Heart left ventricle (tissue), 16 donors: ENCODE measurements at regions not wholly inside any gene's neighbourhood (a gene's known extent, or its start where the extent isn't known, plus 50 kb on each side); places are given as distances from the start of the nearest gene placed in this dataset.
A peak's percentile ranks its signal among the peaks of the same experiment; 100 is the strongest.
"Not testable (repeated sequence)": the region's sequence is repeated elsewhere in the genome, so short reads cannot be mapped to it uniquely, and the experiment has no call there.

Experiments
- ATAC-seq, 4 donors: fragments of 200-7000 bp; cut with Tn5 transposase; one replicate each; pipeline ENCODE4 v1.9.1; 2020 to 2022; ENCODE audit warnings: moderate library complexity in 4 of 4, mild to moderate bottlenecking in 3 of 4, moderate number of reproducible peaks in 1 of 4
- DNase-seq, 5 donors: peaks; one replicate each; pipeline ENCODE4 v3.0.0-alpha.2; 2020
- H3K27ac ChIP-seq, 12 donors: fragments of 200-600 bp; sonication (generic) in 4 of 12; one replicate each; pipeline versions ENCODE4 v1.5.0 to v1.8.0; 2016 to 2022; ENCODE audit warnings: mild to moderate bottlenecking in 2 of 12
- H3K27me3 ChIP-seq, 9 donors: fragments of 200-600 bp; sonication (generic) in 2 of 9; one replicate each; pipeline versions ENCODE4 v1.5.1 to v1.8.0; 2016 to 2022; ENCODE audit warnings: mild to moderate bottlenecking in 3 of 9
- H3K36me3 ChIP-seq, 9 donors: fragments of 200-600 bp; sonication (generic) in 2 of 9; one replicate each; pipeline versions ENCODE4 v1.5.0 to v1.8.0; 2018 to 2022; ENCODE audit warnings: mild to moderate bottlenecking in 2 of 9
- H3K4me1 ChIP-seq, 12 donors: fragments of 200-600 bp; sonication (generic) in 4 of 12; one replicate each; pipeline versions ENCODE4 v1.5.0 to v1.8.0; 2016 to 2022; ENCODE audit warnings: mild to moderate bottlenecking in 3 of 12
- H3K4me3 ChIP-seq, 12 donors: fragments of 200-600 bp; sonication (generic) in 4 of 12; one replicate each; pipeline versions ENCODE4 v1.5.0 to v1.8.0; 2017 to 2022; ENCODE audit warnings: mild to moderate bottlenecking in 9 of 12, moderate library complexity in 4 of 12
- H3K9me3 ChIP-seq, 12 donors: fragments of 200-600 bp; sonication (generic) in 4 of 12; one replicate each; pipeline versions ENCODE4 v1.5.0 to v1.8.0; 2016 to 2022; ENCODE audit warnings: mild to moderate bottlenecking in 1 of 12
- CTCF ChIP-seq, 12 donors: fragments of 200-600 bp; sonication (generic) in 4 of 12; IDR thresholded peaks; one replicate each; pipeline versions ENCODE4 v1.5.0 to v1.8.0; 2018 to 2022; ENCODE audit warnings: antibody characterized with exemption in 12 of 12, mild to moderate bottlenecking in 5 of 12
- POLR2A ChIP-seq, 2 donors: fragments of 450-650 bp; IDR thresholded peaks; one replicate each; pipeline ENCODE4 v1.6.1; 2017; ENCODE audit warnings: antibody characterized with exemption in 2 of 2, mild to moderate bottlenecking in 2 of 2, moderate library complexity in 2 of 2
- whole genome bisulfite sequencing, 4 donors: extraction: QIAGEN DNeasy Blood & Tissue Kit in 2 of 4; methylation state at CpG; one replicate each; pipeline versions ENCODE4 v1.1.5 to v1.1.7; 2013 to 2018; 5-methylcytosine and 5-hydroxymethylcytosine counted together
- intact Hi-C, 10 donors: fragments of 100-400 bp; cut with DNase I; formaldehyde crosslinking; loops; one replicate each; pipeline versions ENCODE4 v1.11.1 to v1.14.2; 2022
- donor health status: ischemic (EF 13 %, LVEDD 7.1; RV severe dilation, severe dysfunction).
- donor health status: healthy with polysubstance abuse.
- donor health status: DM: no; HTN: yes; CAD: no.
- donor health status: DM: no; HTN: no; CAD: no.
- donor health status: ischemic (EF 25% LVEDD 6.9; RV normal size, moderate dysfunction).
- donor health status: ischemic (EF 25% LVEDD 5.7; RV mildly dilated, moderate dysfunction).
- donor health status: healthy.
- donor health status: DM: yes; HTN: yes; CAD: no.
- donor health status: ischemic (EF 35%, LVEDD 5.7; RV mildly dilated, moderate dysfunction).
- donor health status: nonischemic (EF 11% LVEDD 7.7; RV severe dilation, severe dysfunction).
- donor health status: DM: yes; HTN: yes; CAD: no.
- donor health status: PGD.
- donor health status: ischemic (EF 29% LVEDD 5.4; RV normal size, mild dysfunction).
- donor health status: nonischemic (EF 23%, LVEDD 6.1; RV moderate dilation, normal function).

GRCh38 chr15:26222781-26223180, 359.7 kb upstream of the ATP10A start:
- no peak for TF ChIP-seq POLR2A (IDR thresholded peaks at IDR 0.05)
- no peak for TF ChIP-seq CTCF (IDR thresholded peaks at IDR 0.05)
- Histone ChIP-seq H3K27ac (no peak overlapping the region), H3K4me3 (no peak overlapping the region), H3K36me3 (no peaks in the 10 kb centered on the region), H3K4me1 (no peaks in the 10 kb centered on the region), H3K27me3 (no peaks in the 10 kb centered on the region), H3K9me3 (no peaks in the 10 kb centered on the region)
- intact Hi-C loops, result no loop called here
- DNase-seq, result no peak
- no peak for ATAC-seq
- 46 to 75% (median 68%) methylated on average over 3 of the region's 3 CpGs for WGBS, 4 donors

- DNase-seq, H3K36me3 ChIP-seq, H3K27ac ChIP-seq, ATAC-seq, H3K9me3 ChIP-seq, H3K4me3 ChIP-seq, intact Hi-C loops, H3K27me3 ChIP-seq, H3K4me1 ChIP-seq: not testable (repeated sequence)
- 89 to 91% (median 90%) methylated on average over 2 of the region's 2 CpGs for WGBS, 4 donors
Observed at GRCh38 chr15:26217043-26217442, 353.9 kb upstream of the ATP10A start.

DNA sequence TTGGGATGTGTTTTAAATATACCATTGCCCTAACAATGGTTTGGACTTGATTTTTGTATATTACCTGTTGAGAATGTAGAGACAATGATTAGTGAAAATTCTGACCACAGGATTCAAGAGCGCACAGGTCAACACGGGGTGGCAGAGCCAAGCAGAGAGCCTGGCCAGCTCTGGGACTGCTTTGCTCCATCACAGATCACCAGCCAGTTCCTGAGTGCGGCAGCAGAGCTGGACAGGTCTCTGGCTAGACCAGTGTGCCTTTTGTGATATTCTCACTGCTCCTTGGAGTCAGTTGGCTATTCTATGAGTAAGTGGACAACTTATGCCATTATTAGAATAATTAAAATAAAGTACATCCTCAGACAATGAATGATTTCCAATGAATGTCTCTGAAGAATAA, 351.2 kb upstream of the ATP10A start:
- H3K4me1 ChIP-seq, result no peaks in the 10 kb centered on the region
- no peak for TF ChIP-seq CTCF (IDR thresholded peaks at IDR 0.05)
- no peak for TF ChIP-seq POLR2A (IDR thresholded peaks at IDR 0.05)
- peaks cover 0 to 9% (median 0%) of the 10 kb centered on the region in 12 donors for H3K9me3 ChIP-seq
- WGBS, 4 donors, result 37 to 74% (median 65%) methylated on average over 3 of the region's 3 CpGs
- ATAC-seq, result peak in 2 of 4 donors; percentile 39 to 46
- H3K27me3 ChIP-seq, result no peaks in the 10 kb centered on the region
- intact Hi-C loops, result no loop called here
- no peak overlapping the region for H3K27ac ChIP-seq
- H3K36me3 ChIP-seq, result no peaks in the 10 kb centered on the region
- no peak overlapping the region for H3K4me3 ChIP-seq
- no peak for DNase-seq

GRCh38 chr15:26213427-26213826, 350.3 kb upstream of the ATP10A start:
- no peak for TF ChIP-seq CTCF (IDR thresholded peaks at IDR 0.05)
- TF ChIP-seq POLR2A (IDR thresholded peaks at IDR 0.05), result no peak
- WGBS, 4 donors, result 83 to 92% (median 83%) methylated on average over 2 of the region's 2 CpGs
- ATAC-seq, result no peak
- no peaks in the 10 kb centered on the region for H3K27me3 ChIP-seq
- peaks cover 0 to 9% (median 0%) of the 10 kb centered on the region in 12 donors for H3K9me3 ChIP-seq
- H3K4me1 ChIP-seq, result no peaks in the 10 kb centered on the region
- no peak for DNase-seq
- no peak overlapping the region for H3K4me3 ChIP-seq
- no peak overlapping the region for H3K27ac ChIP-seq
- no peaks in the 10 kb centered on the region for H3K36me3 ChIP-seq
- intact Hi-C loops, result no loop called here

- ATAC-seq, result no peak
Observed at GRCh38 chr15:26212109-26212508, 349.0 kb upstream of the ATP10A start.

More at GRCh38 chr15:26212109-26212508, 349.0 kb upstream of the ATP10A start:
- no peak overlapping the region for H3K27ac ChIP-seq
- peaks cover 0 to 7% (median 0%) of the 10 kb centered on the region in 12 donors for H3K9me3 ChIP-seq
- 62 to 83% (median 74%) methylated on average over 1 of the region's 1 CpG for WGBS, 4 donors
- no peak overlapping the region for H3K4me3 ChIP-seq
- intact Hi-C loops, result no loop called here
- H3K27me3 ChIP-seq, result no peaks in the 10 kb centered on the region
- H3K4me1 ChIP-seq, result no peaks in the 10 kb centered on the region
- no peak for DNase-seq
- no peaks in the 10 kb centered on the region for H3K36me3 ChIP-seq
- no peak for TF ChIP-seq CTCF (IDR thresholded peaks at IDR 0.05)
- TF ChIP-seq POLR2A (IDR thresholded peaks at IDR 0.05), result no peak
